ENCODE measurements at regions not wholly inside any gene's neighbourhood (a gene's known extent, or its start where the extent isn't known, plus 50 kb on each side); places are given as distances from the start of the nearest gene placed in this dataset.

GRCh38 chr10:20623546-20623945 lies 273.6 kb downstream of the NEBL start:
- no peak overlapping the region for H3K4me3 ChIP-seq (ENCODE audit: low read depth in 1 of 2, low read length in 1 of 2)
- H3K27ac ChIP-seq: no peak overlapping the region
- no peaks in the 10 kb centered on the region for H3K9me3 ChIP-seq
- no peak for TF ChIP-seq CTCF (IDR thresholded peaks at IDR 0.05)
- H3K36me3 ChIP-seq: no peaks in the 10 kb centered on the region
- H3K4me1 ChIP-seq (ENCODE audit: control insufficient read depth in 1 of 2, insufficient read depth in 1 of 2, low read depth in 1 of 2, low read length in 1 of 2): no peaks in the 10 kb centered on the region
- H3K27me3 ChIP-seq: no peaks in the 10 kb centered on the region

GRCh38 chr10:20622531-20623211 lies 274.4 kb downstream of the NEBL start:
- Histone ChIP-seq H3K4me3 (ENCODE audit: low read depth in 1 of 2, low read length in 1 of 2) (no peak overlapping the region), H3K27me3 (no peaks in the 10 kb centered on the region), H3K9me3 (no peaks in the 10 kb centered on the region), H3K36me3 (no peaks in the 10 kb centered on the region), H3K4me1 (ENCODE audit: control insufficient read depth in 1 of 2, insufficient read depth in 1 of 2, low read depth in 1 of 2, low read length in 1 of 2) (peaks cover 4 to 5% of the 10 kb centered on the region in 2 experiments), H3K27ac (no peak overlapping the region)
- TF ChIP-seq CTCF (IDR thresholded peaks at IDR 0.05): no peak

DNA sequence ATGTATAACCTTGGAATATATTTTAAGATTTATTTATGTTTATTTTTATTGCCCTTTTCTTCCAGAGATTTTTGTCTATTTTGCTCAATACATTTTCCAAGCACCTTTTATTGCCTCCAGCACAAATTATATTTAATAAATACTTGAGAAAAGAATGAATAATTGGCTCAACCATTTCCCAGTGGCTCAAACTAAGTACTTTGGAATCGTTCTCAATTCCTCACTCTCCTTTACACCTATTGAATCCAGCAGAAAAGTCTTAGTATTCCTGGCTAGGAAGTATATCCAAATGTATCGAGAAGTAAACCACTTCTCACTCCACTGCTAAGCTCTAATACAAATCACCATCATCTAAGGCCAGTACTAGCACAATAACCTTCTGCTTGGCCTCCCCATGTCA lies 276.1 kb downstream of the NEBL start:
- no peak overlapping the region for H3K27ac ChIP-seq
- H3K9me3 ChIP-seq: no peaks in the 10 kb centered on the region
- no peak overlapping the region for H3K4me3 ChIP-seq (ENCODE audit: low read depth in 1 of 2, low read length in 1 of 2)
- peaks cover 18 to 22% of the 10 kb centered on the region in 2 experiments for H3K4me1 ChIP-seq (ENCODE audit: control insufficient read depth in 1 of 2, insufficient read depth in 1 of 2, low read depth in 1 of 2, low read length in 1 of 2)
- no peaks in the 10 kb centered on the region for H3K27me3 ChIP-seq
- no peak for TF ChIP-seq CTCF (IDR thresholded peaks at IDR 0.05)
- no peaks in the 10 kb centered on the region for H3K36me3 ChIP-seq

DNA sequence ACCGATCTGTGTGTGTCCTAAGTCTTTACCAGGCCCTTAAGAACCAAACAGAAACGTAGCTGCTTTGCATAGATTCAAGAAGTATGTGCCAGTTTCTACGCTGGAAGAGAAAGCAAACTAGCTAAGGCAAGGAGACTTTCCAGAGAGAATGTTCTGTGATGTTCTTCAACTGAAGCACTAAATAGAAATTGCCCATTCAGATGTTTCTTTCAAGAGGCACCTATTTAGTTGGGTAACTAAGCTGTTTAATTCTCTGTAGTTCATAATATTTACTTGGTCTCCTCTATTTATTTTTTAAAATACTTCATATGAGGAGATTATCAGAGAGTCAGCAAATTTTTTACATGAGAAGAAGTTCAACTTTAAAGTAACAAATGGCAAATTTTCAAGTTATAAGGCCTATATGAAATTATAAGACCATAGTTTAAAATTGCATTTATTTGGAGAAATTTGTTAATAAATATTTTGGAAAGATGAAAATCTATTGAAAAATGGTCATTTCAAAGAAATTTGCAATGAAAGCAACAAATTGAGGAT lies 279.0 kb downstream of the NEBL start:
- Histone ChIP-seq H3K4me1 (ENCODE audit: control insufficient read depth in 1 of 2, insufficient read depth in 1 of 2, low read depth in 1 of 2, low read length in 1 of 2) (peaks cover 18 to 22% of the 10 kb centered on the region in 2 experiments), H3K9me3 (no peaks in the 10 kb centered on the region), H3K36me3 (no peaks in the 10 kb centered on the region), H3K4me3 (ENCODE audit: low read depth in 1 of 2, low read length in 1 of 2) (no peak overlapping the region), H3K27ac (peak overlapping the region; percentile 86), H3K27me3 (no peaks in the 10 kb centered on the region)
- no peak for TF ChIP-seq CTCF (IDR thresholded peaks at IDR 0.05)

- H3K36me3 ChIP-seq: no peaks in the 10 kb centered on the region
- no peaks in the 10 kb centered on the region for H3K9me3 ChIP-seq
- no peak for TF ChIP-seq CTCF (IDR thresholded peaks at IDR 0.05)
- peak overlapping the region; percentile 86 for H3K27ac ChIP-seq
- H3K4me1 ChIP-seq (ENCODE audit: control insufficient read depth in 1 of 2, insufficient read depth in 1 of 2, low read depth in 1 of 2, low read length in 1 of 2): peaks cover 18 to 22% of the 10 kb centered on the region in 2 experiments
- H3K27me3 ChIP-seq: no peaks in the 10 kb centered on the region
- H3K4me3 ChIP-seq (ENCODE audit: low read depth in 1 of 2, low read length in 1 of 2): peak overlapping the region; percentile 55 to 63
These were observed 279.9 kb downstream of the NEBL start for GRCh38 chr10:20616918-20617810.

Measured in neutrophil (primary cell).